GM12892 (cell line): ENCODE measurements at regions not wholly inside any gene's neighbourhood (a gene's known extent, or its start where the extent isn't known, plus 50 kb on each side); places are given as distances from the start of the nearest gene placed in this dataset.

Source experiments
- POLR2A ChIP-seq: IDR thresholded peaks from 2 replicates; pipeline ENCODE4 v1.6.1; 2011; ENCODE audit warnings: low read depth, low read length, control low read depth
- POLR2AphosphoS5 ChIP-seq: IDR thresholded peaks from 2 replicates; pipeline ENCODE4 v1.6.1; 2011; ENCODE audit warnings: low read depth, low read length, control low read depth
- TAF1 ChIP-seq: IDR thresholded peaks from 2 replicates; pipeline ENCODE4 v1.6.1; 2011; ENCODE audit warnings: low read depth, mild to moderate bottlenecking, control low read depth, low read length, borderline replicate concordance

- TF ChIP-seq POLR2A (no peak), POLR2AphosphoS5 (no peak), TAF1 (no peak)
These were observed 311.8 kb downstream of the RERGL start for GRCh38 chr12:17778242-17778641.
